ENCODE measurements at regions not wholly inside any gene's neighbourhood (a gene's known extent, or its start where the extent isn't known, plus 50 kb on each side); places are given as distances from the start of the nearest gene placed in this dataset.

DNA sequence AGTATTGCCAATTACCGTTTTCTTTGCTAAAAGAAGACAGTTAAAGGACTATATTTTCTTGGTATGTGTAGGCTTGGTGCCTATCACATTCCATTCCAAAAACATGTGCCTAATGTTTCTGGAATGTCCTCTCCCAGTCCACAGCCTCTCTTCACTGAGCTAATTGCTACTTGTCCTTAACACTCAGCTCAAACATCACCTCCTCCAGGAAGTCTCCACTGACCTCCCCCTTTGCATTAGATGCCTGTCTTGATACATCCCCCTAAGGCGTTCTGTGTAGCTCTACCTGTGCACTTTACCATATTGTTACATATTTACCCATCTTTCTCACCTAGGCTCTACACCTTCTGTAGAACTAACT is 195.6 kb upstream of the CAMK1G start:
- no peak overlapping the region for H3K4me3 Mint-ChIP-seq
- H3K27ac ChIP-seq (ENCODE audit: low read depth in 1 of 2, low read length in 2 of 2) = no peak overlapping the region
- no peak overlapping the region for H2AFZ ChIP-seq (ENCODE audit: insufficient read depth, low read depth, low read length, poor library complexity, severe bottlenecking)
- no peaks in the 10 kb centered on the region for H3K9me3 ChIP-seq (replicated peaks in 1 of 2; ENCODE audit: control insufficient read depth in 1 of 2, insufficient read depth in 1 of 2, low read length in 2 of 2)
- H3K4me2 ChIP-seq (replicated peaks; ENCODE audit: extremely low read depth, low read length, poor library complexity, severe bottlenecking) = no peak overlapping the region
- no peaks in the 10 kb centered on the region for H3K36me3 ChIP-seq (replicated peaks in 1 of 2; ENCODE audit: control insufficient read depth in 1 of 2, insufficient read depth in 2 of 2, low read length in 2 of 2)
- no peak overlapping the region for H3K9ac ChIP-seq (ENCODE audit: insufficient read depth, low read length, poor library complexity, severe bottlenecking)
- peaks cover 0 to 1% (median 0%) of the 10 kb centered on the region in 3 donors for H3K27me3 Mint-ChIP-seq (ENCODE audit: low read depth in 3 of 3)
- no peaks in the 10 kb centered on the region for H3K4me1 Mint-ChIP-seq
- intact Hi-C loops (cut with micrococcal nuclease) = no loop called here
- no CpG with 5 or more reads among the region's 2 CpGs for WGBS (ENCODE audit: insufficient coverage)
- no peaks in the 10 kb centered on the region for H3K27me3 ChIP-seq (ENCODE audit: control insufficient read depth in 2 of 2, insufficient read depth in 2 of 2, low read length in 2 of 2)
- no peak for DNase-seq
- no peaks in the 10 kb centered on the region for H3K4me1 ChIP-seq (ENCODE audit: control insufficient read depth in 1 of 2, insufficient read depth in 2 of 2, low read length in 2 of 2)
- H3K36me3 Mint-ChIP-seq = no peaks in the 10 kb centered on the region
- H3K27ac Mint-ChIP-seq = no peak overlapping the region
- TF ChIP-seq, protein P1, sequence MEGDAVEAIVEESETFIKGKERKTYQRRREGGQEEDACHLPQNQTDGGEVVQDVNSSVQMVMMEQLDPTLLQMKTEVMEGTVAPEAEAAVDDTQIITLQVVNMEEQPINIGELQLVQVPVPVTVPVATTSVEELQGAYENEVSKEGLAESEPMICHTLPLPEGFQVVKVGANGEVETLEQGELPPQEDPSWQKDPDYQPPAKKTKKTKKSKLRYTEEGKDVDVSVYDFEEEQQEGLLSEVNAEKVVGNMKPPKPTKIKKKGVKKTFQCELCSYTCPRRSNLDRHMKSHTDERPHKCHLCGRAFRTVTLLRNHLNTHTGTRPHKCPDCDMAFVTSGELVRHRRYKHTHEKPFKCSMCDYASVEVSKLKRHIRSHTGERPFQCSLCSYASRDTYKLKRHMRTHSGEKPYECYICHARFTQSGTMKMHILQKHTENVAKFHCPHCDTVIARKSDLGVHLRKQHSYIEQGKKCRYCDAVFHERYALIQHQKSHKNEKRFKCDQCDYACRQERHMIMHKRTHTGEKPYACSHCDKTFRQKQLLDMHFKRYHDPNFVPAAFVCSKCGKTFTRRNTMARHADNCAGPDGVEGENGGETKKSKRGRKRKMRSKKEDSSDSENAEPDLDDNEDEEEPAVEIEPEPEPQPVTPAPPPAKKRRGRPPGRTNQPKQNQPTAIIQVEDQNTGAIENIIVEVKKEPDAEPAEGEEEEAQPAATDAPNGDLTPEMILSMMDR (IDR thresholded peaks at IDR 0.05) = no peak
- no peaks in the 10 kb centered on the region for H3K79me2 ChIP-seq (ENCODE audit: insufficient read depth, low read length)
- H4K20me1 ChIP-seq (ENCODE audit: insufficient read depth, low read length) = no peaks in the 10 kb centered on the region
- no peak overlapping the region for H3K4me3 ChIP-seq (replicated peaks in 1 of 3; ENCODE audit: low read depth in 2 of 3, low read length in 3 of 3)
- no peaks in the 10 kb centered on the region for H3K9me3 Mint-ChIP-seq

DNA sequence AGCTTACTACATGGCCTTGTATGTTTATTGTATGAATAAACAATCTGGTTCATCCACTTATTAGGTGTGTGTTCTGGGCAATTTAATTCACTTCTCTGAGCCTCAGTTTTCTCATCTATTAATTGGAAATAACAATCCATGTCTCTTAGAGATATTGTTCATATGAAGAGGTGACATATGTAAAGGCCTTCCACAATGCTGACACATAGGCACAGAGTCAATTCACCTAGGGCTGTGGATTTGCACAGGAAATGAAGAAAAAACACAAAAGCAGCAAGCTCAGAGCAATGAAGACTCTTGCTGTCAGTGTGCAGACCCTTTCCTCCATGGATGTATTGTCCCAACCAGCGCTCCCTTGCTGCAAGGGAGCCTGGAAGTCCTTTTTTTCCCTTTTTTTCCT is 195.2 kb upstream of the CAMK1G start:
- Mint-ChIP-seq H3K27me3 (ENCODE audit: low read depth in 3 of 3) (peaks cover 0 to 1% (median 0%) of the 10 kb centered on the region in 3 donors), H3K4me3 (no peak overlapping the region), H3K4me1 (no peaks in the 10 kb centered on the region), H3K9me3 (no peaks in the 10 kb centered on the region), H3K36me3 (no peaks in the 10 kb centered on the region), H3K27ac (no peak overlapping the region)
- H3K4me1 ChIP-seq (ENCODE audit: control insufficient read depth in 1 of 2, insufficient read depth in 2 of 2, low read length in 2 of 2) = no peaks in the 10 kb centered on the region
- no peak overlapping the region for H3K9ac ChIP-seq (ENCODE audit: insufficient read depth, low read length, poor library complexity, severe bottlenecking)
- H4K20me1 ChIP-seq (ENCODE audit: insufficient read depth, low read length) = no peaks in the 10 kb centered on the region
- no peaks in the 10 kb centered on the region for H3K9me3 ChIP-seq (replicated peaks in 1 of 2; ENCODE audit: control insufficient read depth in 1 of 2, insufficient read depth in 1 of 2, low read length in 2 of 2)
- intact Hi-C loops (cut with micrococcal nuclease) = no loop called here
- no peaks in the 10 kb centered on the region for H3K36me3 ChIP-seq (replicated peaks in 1 of 2; ENCODE audit: control insufficient read depth in 1 of 2, insufficient read depth in 2 of 2, low read length in 2 of 2)
- H3K27ac ChIP-seq (ENCODE audit: low read depth in 1 of 2, low read length in 2 of 2) = no peak overlapping the region
- 100% methylated on average over 1 of the region's 1 CpG for WGBS (ENCODE audit: insufficient coverage)
- H2AFZ ChIP-seq (ENCODE audit: insufficient read depth, low read depth, low read length, poor library complexity, severe bottlenecking) = no peak overlapping the region
- H3K4me2 ChIP-seq (replicated peaks; ENCODE audit: extremely low read depth, low read length, poor library complexity, severe bottlenecking) = no peak overlapping the region
- TF ChIP-seq, protein P1 (IDR thresholded peaks at IDR 0.05) = no peak
- H3K4me3 ChIP-seq (replicated peaks in 1 of 3; ENCODE audit: low read depth in 2 of 3, low read length in 3 of 3) = no peak overlapping the region
- DNase-seq = no peak
- no peaks in the 10 kb centered on the region for H3K27me3 ChIP-seq (ENCODE audit: control insufficient read depth in 2 of 2, insufficient read depth in 2 of 2, low read length in 2 of 2)
- H3K79me2 ChIP-seq (ENCODE audit: insufficient read depth, low read length) = no peaks in the 10 kb centered on the region
